GM21576 (cell line): ENCODE measurements at regions not wholly inside any gene's neighbourhood (a gene's known extent, or its start where the extent isn't known, plus 50 kb on each side); places are given as distances from the start of the nearest gene placed in this dataset.

ENCODE experiments used
- ATAC-seq: cut with Tn5 transposase; IDR thresholded peaks from one replicate; pipeline ENCODE4 v1.9.1; 2021; ENCODE audit warnings: mild to moderate bottlenecking, moderate library complexity; ENCODE audit not compliant: unreplicated experiment

GRCh38 chr15:94749811-94750617 lies 518.7 kb downstream of the MCTP2 start:
- no peak for ATAC-seq

- no peak for ATAC-seq
Observed at GRCh38 chr15:94760348-94760747, 529.0 kb downstream of the MCTP2 start.

GRCh38 chr15:94761574-94761973 lies 530.2 kb downstream of the MCTP2 start:
- no peak for ATAC-seq

DNA sequence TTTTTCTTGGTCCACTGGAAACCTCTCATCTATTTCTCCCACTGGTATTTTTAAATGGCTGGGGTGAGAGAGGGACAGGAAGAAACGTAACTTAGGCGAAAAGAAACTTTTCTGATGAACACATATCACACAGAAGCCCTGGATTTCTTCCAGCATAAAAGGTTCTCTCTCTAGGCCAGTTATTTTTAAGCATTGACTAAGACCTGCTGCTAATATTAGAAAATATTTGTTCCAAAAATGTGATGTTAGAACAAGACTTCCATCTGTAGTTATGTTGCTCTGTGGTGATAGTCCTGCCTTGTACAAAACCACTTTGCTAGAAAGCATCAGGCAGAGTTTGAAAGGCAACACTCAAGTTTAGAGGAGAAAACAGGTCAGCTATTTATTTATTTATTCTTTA lies 537.7 kb downstream of the MCTP2 start:
- ATAC-seq, result no peak

DNA sequence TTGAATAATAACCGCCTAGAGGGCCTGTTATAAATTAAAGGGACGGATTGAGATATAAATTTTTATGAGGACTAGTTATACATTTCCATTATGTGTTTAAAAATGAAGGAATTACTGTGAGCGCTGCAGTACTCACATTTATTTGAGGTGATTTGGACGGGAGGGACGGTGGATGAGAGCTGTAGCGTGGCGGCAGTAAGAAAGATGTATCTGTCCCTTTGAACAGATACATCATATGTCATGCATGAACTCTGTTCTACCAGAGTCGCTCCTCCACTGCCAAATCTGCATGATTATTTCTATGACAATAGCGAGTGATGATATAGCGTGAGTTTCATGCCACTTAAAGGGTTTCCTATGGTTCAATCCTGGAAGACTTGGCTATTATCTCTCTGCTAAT lies 538.8 kb downstream of the MCTP2 start:
- ATAC-seq, result no peak

DNA sequence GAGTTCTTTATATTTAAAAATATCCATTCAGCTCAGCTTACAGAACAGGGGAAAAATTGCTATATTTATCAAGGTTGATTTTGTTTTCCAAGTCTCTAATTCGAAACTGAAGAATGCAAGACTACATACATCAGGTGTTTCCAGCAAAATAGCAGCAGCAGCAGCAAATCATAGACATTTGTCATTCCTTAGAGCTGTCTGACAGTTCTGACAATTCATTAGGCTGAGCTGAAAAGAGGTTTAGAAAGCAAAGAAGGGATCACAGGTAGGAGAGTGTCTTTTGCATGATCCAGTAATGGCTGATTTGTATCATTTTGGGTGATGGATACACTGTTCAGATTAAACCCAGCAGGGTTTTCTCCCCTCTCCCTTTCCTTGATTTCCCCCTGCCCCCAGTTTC lies 545.7 kb downstream of the MCTP2 start:
- no peak for ATAC-seq

DNA sequence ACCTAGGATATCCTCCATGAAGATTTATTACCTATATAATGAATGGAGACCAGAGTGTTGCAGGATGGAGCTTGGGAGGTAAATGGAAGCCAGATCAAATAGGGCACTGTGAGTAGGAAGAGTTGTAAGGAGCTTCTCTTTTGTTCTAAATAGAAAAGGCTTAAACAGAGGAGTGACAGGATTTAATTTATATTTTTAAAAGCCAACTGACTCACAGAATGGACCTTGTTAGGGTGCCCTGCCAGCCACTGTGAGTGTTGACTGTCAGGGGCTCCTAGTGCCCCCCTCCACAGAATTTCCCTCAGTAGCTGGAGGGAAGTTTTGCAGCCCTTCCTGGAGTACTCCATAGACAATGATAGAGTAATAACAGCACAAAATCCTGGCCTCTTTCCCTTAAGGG lies 547.5 kb downstream of the MCTP2 start:
- ATAC-seq, result no peak

DNA sequence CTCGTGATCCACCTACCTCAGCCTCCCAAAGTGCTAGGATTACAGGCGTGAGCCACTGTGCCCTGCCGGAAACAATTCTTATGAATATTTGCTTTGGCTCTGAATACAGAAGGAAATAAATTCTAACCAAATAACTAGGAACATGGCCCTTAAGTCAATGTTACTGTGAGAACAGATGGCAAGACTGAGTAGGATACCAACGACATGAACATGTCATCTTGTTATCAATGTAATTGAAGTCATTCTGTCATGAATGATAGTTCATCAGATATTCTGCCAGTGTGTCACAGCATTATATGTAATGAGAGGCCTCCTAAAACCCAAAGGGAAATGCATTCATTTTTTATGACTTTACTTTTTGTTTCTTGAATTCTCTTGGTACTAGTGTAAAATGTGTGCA lies 548.8 kb downstream of the MCTP2 start:
- no peak for ATAC-seq

- ATAC-seq, result no peak
Observed at GRCh38 chr15:94785091-94785490, 553.7 kb downstream of the MCTP2 start.

- no peak for ATAC-seq
Observed at GRCh38 chr15:94791008-94791407, 559.6 kb downstream of the MCTP2 start.

DNA sequence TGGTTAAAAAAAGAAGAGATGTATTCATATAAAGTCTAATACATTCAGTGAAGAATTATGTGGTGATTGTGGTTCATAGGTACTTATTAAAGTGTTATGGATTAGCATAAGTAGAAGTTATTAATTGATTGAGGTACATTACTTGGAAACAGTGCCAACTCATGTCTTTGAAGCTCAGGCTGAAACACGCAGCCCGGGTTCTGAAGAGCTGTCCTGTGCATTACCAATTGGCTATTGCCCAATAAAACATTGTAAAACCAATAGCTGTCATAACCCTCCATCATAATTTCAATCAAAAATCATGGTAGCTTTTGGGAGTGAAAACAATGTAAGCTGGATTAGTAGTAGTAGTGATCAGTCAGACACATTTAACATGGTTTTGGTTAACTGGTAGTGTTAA lies 560.1 kb downstream of the MCTP2 start:
- no peak for ATAC-seq

DNA sequence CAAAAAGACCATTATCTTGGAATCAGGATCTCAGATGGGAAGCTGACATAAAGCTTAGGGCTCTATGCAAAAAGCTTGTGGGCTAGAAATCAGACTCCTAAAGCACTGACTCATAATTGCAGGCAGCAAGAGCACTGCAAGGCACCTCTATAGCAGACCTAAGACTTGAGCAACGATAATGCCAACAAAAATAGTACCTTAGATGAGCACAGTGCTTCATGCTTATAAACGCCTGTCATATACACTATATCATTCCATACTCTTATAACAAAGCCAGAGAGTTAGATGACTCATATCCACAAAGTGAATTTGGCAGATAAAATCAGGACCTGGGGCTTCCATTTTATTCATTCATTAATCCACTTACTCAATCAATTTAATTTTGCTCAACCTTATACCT lies 560.8 kb downstream of the MCTP2 start:
- no peak for ATAC-seq

DNA sequence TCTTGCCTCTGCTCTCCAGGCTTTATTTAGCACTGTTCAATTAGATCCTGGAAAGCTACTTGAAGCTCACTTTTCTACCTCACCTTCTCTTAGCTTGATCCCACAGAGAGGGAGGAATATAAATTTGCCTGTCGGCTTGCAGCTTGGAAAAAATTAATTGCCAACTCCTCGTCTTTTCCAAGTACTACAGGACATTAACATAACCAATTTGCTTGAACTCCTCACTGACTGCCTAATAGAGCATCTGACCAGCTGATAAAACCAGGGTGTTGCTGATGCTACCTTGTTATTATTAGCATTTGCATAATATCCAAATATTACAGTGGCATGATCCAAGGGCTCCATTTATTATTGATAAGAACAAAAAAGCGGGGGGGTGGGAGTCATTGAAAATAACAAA lies 561.8 kb downstream of the MCTP2 start:
- no peak for ATAC-seq

DNA sequence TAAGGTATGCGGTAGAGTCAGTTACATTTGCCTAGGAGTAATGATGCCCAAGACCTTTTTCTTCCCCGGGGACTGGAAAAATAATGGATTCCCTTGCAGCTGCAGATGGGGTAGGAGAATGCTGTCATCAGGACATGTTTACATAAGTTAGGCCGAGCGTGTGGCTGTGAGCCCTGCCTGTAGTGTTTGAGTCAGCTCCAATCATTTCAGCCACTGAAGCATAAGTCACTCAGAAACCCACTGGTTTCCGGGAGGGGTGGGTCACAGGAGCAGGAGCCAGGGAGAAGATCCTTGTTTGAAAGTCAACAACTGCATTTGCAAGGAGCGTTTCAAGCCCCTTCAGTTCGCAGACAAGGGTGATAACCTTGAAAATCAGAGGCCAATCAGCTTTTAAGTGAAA lies 562.3 kb downstream of the MCTP2 start:
- ATAC-seq, result no peak

GRCh38 chr15:94804613-94805012 lies 573.3 kb downstream of the MCTP2 start:
- ATAC-seq, result no peak

GRCh38 chr15:94815110-94815731 lies 583.9 kb downstream of the MCTP2 start:
- ATAC-seq, result no peak

DNA sequence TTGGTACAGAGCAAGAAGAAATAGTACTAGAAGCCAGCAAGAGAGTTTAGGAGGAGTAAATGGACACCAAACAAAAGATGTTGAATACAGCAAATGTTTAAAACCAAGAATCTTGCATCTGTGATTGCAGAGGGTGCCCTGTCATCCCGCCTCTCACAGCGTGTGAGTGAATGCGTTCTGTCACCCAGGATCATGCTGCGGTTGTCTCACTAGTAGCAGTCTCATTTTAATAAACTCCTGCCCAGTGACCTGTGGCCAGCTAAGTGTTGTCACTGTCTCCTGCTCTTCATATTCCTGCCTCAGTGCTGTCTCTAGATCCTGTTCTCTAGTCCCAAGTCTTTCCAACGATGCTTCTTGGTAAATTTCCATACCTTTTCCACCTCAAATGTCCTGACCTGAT lies 584.6 kb downstream of the MCTP2 start:
- no peak for ATAC-seq

DNA sequence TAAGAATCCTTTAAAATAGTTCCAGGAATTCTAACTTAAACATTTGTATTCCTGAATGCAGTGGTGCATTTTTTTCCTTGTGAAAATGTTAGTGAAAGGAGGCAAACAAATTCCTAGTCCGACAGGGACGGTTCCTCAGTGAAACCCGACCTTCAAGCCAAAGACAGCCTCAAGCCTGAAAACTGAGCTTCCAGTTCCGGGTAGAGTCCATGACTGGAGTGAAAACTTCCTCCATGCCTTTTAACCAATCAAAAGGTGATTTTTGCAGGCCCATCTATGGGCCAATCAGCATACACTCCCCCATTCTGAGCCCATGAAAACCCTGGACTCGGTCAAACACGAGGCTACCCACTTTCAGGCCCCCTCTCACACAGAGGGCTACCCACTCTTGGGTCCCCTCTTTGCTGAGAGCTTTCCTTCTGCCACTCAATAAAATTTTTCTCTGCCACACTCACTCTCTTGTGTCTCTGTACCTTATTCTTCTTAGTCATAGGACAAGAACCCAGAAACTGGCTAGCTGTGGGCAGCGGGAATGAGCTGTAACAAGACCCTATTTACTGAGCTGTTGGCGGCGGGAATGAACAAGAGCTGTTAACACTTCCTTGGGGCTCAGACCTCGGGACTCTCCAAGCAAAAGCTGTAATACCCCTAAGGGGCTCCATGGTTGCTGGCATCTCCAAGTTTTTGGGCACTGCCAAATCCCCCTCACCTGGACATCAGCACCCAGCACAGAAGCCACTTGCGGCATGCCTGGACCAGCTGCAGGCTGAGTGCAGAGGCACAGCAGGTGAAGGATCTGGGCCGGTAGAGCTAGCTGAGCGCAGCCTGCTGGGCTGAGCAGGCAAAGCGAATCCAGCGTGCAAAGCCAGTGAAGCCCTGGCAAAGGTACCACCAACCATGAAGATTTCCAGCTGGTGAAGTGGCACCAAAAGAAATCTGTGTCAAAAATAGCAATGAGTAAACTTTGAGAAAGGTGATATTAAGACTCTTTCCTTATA lies 598.8 kb downstream of the MCTP2 start:
- no peak for ATAC-seq

- ATAC-seq, result no peak
Observed at GRCh38 chr15:94834000-94834399, 602.6 kb downstream of the MCTP2 start.

GRCh38 chr15:94834494-94834893 lies 603.1 kb downstream of the MCTP2 start:
- ATAC-seq, result no peak

DNA sequence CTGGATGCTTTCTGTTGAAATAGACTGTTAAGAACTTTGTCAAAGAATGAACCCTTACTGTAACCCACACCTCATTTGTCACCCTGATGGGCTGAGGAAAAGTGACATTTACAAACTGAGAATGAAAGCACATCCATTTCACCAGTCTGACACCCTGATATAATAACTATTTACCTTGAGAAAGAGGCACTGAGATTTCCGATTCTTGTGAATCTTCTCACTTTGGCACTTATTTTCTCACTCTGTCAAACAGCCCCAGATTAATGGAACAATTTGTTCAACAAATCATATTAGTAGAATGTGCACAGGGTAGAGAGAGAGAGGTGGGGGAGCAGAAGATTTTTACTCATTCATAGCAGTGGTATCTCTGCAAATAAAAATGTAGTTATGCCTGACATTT lies 606.9 kb downstream of the MCTP2 start:
- no peak for ATAC-seq
